Effector CD4-positive, alpha-beta T cell (primary cell): ENCODE measurements at regions not wholly inside any gene's neighbourhood (a gene's known extent, or its start where the extent isn't known, plus 50 kb on each side); places are given as distances from the start of the nearest gene placed in this dataset.

Source experiments
- DNase-seq: peaks from one replicate; pipeline ENCODE4 v3.0.0-alpha.2; 2020

GRCh38 chr2:207257251-207258250 lies 91.8 kb upstream of the KLF7 start:
- DNase-seq = no peak

DNA sequence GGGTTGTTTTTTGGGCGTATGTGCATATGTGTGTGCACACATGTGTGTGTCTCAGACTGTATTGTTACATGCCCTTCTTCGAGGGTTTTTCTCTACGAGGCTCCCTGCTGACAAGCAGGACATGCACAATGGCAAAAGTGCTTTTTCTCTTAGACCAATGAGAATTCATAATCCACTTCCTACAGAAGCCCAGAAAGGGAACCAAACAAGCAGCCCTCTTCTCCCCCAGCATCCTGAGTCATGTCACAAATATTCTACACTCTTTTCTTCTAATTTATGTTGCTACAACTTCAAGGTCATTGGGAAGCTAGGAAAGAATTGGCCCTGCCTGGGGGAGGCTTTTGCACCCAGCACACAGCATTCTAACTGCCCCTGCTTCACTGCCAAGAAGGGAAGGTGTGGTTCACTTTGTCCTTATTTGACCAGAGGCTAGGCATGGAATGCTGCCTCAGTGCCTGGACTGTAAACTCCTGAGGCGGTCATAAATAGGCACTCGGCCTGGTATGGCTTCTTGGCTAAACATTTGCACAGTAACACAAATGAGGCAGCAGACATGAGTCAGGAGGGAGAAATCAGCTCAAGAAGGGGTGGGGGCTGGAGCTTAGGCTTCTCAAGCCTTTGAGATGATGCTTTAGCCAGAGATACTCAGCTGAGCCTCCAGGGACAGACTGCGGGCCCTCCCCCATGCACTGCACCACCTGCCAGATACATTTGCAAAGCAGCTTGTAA lies 92.7 kb upstream of the KLF7 start:
- no peak for DNase-seq

DNA sequence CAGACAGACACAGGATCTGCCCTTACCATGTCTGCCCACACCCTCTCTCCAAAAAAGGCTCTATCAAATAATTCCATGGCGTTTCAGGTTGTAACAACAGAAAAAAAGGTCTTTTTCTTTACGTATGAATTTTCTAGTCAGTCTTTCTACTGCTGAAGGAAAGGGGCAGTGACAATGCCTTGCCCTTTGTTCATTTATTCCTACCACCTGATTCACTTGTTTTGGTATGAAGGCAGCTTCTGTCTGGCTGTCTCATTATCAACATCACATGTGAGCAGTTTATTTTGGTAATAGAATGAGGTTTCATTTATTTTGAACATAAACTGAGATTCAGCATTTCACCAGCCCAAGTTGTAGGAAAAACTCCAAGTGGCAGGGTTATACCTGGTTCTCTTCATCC lies 94.3 kb upstream of the KLF7 start:
- no peak for DNase-seq

GRCh38 chr2:207260947-207261346 lies 95.2 kb upstream of the KLF7 start:
- no peak for DNase-seq

DNA sequence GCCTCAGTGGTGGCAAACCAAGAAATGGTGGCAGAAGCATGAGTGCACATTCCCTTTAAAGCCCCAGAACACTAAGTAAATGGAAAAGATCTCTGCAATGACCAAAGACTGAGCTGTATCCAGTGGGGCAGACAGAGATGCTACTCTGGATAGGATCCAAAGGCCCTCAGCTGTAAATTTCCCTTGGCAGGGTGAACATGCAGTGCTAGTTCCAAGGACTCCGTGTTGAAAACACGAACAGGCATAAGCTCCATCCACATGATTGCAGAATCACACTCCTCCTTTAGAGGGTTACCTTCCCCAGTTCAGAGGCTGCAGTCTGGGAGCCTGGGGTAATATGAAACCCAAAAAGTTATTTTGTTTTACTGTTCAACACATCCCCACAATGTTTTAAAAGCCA lies 98.6 kb upstream of the KLF7 start:
- no peak for DNase-seq

GRCh38 chr2:207265332-207265731 lies 99.6 kb upstream of the KLF7 start:
- DNase-seq = no peak

DNA sequence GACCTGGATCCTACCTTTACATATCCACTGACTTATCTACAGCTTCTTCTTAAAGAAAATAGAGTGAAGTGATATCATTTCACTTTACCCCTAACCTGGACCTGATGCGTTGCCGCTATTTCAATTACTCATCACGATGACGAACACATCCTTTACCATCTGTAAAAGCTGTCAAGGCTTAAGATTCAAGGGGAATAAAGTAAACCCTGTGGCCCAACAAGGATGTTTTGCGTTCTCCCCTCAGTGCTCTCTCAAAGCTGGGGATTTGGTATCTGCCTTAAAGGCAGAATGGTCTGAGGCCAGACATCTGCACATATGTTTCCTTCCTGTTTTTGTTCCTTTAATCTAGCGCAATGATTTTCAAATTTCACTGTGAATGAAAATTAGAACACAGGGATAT lies 100.1 kb upstream of the KLF7 start:
- DNase-seq = no peak

GRCh38 chr2:207266648-207267047 lies 100.9 kb upstream of the KLF7 start:
- no peak for DNase-seq

DNA sequence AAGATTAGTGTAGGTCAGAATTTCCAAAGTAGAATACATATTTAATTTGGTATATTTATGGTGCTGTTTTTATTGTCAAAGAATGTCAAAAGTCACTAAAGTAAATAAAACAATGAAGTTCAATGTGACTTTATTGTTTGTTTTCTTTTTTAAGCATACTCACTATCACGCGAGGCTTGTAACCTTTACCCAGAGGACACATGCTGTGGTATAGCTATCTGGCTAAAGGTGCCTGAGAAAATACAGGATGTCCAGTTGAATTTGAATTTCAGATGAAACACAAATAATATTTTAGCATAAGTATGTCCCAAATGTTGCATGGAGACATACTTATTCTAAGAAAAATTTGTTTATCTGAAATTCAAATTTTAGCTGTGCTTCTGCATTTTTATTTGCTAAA lies 103.3 kb upstream of the KLF7 start:
- DNase-seq = no peak

DNA sequence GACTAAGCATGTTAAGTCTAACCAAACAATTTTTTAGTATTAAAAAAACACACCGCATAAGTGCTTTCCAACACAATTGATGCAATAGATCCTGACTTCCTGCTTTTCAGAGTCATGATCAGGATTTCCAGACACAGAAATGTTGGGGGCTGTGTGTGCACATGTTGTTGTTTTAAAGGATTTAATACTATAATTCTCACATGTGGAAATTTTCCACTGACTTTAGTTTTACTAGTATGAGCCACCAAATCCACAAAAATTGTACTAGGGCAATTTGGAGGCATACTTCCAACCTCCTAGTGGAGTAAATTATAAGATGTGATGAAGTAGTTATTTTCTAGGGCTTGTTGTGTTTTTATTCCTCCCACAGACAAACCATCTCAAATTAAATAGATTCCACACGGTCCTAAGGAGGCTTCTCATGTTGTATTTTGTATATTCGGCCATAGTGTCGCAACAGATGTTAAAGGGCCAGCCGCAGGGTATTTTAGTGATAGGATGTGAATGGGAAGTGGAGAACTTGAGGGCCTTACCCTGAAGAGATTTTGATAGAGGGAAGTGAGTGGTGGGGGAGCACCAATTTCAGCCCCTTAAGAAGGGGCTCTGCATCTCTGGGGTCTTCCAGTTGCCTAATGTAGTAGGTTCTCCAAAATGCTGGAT lies 108.9 kb upstream of the KLF7 start:
- DNase-seq = no peak

- no peak for DNase-seq
These were observed 110.0 kb upstream of the KLF7 start for GRCh38 chr2:207275779-207276178.

DNA sequence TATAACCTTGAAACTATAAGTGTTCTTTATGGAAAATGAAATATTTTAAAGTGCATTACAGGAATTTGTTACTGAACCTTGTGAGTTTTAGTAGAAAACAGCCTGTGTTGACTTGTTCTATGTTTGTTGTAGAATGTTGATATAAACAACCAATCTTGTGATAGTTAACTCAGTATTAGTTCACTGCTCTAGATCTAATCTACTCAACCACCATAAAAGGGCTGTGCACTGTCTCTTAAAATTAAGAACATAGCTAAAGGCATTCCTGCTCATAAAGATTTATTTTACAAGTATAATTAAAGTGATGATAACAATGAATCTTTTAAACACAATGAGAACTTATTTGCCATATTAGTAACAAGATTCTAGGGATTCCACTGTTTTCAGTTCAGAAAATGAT lies 110.5 kb upstream of the KLF7 start:
- no peak for DNase-seq

DNA sequence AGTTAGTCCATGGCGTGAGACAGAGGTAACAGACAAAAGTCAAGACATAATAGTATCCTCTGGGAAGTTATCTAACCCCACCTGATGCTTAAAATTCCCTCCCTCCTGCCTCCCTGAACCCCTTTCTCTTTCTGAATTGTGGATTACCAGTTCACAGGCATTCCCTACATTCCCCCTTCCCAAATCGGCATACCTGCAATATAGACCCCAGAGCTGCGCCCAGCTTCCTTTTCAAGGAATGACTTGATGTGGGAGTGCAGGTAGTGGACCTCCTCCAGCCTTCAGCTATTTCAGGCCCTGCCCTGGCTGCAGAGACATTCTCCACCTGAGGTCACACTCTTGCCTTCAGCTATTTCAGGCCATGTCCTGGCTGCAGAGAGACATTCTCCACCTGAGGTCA lies 111.1 kb upstream of the KLF7 start:
- DNase-seq = no peak

DNA sequence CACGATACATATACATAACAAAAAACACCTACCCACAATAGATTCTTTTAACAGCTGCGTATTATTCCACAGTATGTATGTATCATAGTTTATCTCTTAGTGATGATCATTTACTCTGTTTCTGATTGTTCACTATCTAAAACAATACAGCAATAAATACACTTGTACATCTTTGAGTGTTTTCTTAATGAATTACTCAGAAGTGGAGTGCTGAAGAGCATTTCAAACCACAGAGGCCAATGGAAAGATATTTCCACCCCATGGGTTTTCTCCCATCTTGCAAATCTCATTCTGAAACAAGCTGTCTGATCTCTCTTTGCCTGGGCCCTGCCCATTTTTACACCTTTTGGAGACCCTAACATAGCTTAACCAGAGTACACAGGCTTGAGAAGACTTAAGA lies 113.8 kb upstream of the KLF7 start:
- DNase-seq = no peak

DNA sequence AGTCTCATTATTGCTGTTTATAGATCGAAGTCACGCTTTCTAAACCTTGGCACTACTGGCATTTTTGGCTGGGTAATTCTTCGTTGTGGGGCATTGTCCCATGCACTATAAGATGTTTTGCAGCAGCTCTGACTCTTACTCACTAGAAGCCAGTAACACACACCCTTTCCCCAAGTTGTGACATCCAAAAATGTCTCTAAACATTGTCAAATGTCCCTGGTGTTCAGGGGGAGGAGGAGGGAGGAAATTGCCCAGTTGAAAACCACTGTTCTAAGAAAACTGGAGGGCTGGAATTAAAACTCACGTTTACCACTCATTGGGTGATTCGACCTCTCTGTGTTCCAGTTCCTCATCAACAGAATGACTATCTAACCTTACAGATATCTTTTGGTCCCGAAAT lies 115.7 kb upstream of the KLF7 start:
- DNase-seq = no peak

DNA sequence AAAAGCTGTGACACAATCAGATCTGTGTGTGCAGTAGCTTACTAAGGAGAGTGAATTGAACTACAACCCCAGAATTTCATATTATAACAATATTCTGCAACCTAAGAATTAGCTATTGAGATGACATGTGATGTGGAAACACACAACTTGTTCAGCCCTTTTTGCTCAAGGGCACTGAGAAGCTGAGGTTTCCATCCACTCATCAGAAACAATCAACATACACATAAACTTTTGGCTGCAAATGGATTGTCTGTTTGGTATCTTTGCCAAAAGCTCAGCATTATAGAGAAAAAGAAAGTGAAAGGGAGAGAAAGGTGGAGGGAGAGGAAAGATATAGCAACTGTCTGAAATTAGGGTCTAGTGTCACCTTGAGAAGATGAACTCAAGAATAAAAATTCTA lies 117.2 kb upstream of the KLF7 start:
- no peak for DNase-seq

DNA sequence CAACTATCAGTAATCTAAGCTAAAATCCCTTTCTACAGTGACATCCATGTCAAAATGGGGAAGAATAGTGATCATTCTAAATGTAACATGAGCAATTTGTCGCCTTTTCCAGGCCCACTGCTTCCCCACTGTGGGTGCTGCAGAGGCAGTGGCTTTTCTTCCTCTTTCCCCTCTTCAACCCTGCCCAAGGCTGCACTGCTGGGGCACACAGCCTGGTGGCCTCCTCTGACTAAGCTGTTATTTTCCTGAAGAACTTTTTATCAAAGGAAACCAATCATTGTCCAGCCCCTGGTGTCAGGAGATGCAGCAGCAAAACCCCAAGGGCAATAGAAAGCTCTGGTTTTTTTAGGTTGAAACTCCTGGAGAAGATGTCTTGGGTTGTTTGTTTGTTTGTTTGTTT lies 117.6 kb upstream of the KLF7 start:
- no peak for DNase-seq

- no peak for DNase-seq
These were observed 119.1 kb upstream of the KLF7 start for GRCh38 chr2:207284556-207285472.

- DNase-seq = no peak
These were observed 119.7 kb upstream of the KLF7 start for GRCh38 chr2:207285473-207285815.

DNA sequence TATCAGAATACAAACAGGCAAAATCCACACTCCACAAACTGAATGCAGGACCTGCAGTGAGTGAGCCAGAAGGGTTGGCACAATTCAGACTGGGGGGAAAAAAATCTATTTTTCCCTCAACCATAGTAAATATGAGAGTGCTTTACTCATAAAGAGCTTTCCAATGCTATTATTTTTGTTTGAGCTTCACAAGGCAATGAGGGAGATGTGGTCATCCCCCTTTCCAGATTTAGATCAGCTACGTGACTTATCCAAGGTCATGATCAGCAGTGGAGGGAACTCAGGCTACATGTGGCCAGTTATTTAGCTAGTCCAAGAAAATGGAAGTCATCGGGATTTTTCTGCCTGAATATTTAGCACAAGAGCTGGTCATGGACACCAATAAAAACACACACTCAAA lies 120.4 kb upstream of the KLF7 start:
- no peak for DNase-seq

DNA sequence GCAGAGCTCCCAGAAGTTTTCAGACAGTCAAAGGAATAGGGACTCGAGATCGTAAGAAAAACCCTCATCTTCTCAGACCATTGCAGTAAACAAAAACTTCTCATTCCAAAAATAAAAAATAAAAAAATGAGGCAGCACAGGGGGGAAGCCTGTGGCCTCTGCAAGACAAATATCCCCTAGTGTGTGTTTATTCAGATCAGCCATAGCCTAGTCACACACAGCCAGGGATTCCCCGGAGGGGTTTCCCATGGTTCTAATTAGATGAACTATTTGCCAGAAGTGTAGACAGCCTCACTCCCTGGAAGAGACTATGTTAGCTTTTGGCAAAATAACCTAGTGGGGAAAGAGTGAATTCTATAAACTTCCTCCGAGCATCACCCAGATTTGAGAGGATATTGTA lies 122.9 kb upstream of the KLF7 start:
- no peak for DNase-seq

DNA sequence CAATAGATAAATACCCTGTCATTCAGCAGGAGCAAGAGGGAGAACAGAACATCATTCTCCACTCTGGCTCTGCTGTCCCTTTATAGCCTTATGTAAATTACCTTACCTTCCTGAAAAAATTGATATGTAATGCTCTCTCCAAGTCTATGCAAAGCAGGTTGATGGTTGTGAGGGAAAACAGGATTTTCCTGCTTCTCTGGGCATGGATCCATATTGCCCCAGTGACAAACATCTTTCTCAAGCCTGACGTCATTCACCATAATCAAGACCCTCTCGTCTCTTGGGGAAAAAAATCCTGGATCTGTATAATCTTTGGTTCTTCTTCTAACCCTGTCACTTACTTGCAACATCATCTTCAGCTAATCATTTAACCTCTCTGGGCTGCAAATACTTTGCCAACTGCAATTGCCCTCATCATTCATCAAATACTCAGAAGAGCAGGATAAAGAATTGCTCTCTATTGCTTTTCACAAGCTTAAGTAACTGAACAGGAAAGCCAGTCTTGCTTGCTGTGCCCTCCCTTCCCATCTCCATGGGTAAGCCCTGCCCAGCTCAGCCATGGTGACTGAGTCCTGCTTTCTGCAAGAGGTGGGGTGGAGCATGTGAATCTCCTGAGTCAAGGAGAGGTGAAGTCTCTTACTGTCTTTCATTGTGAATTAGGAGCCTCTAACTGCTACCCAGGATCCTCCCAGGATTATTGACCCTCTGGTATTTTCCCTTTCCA lies 123.7 kb upstream of the KLF7 start:
- no peak for DNase-seq
